SK-N-SH treated with all-trans-retinoic acid at 6 μM for 48 hours (cell line): ENCODE measurements at regions not wholly inside any gene's neighbourhood (a gene's known extent, or its start where the extent isn't known, plus 50 kb on each side); places are given as distances from the start of the nearest gene placed in this dataset.
A peak's percentile ranks its signal among the peaks of the same experiment; 100 is the strongest.

Source experiments
- ATAC-seq: fragments of 200-7000 bp; cut with Tn5 transposase; 3 replicates; pipeline ENCODE4 v1.9.1; 2020; ENCODE audit warnings: mild to moderate bottlenecking, moderate library complexity
- BACH2 ChIP-seq: fragments of 250-450 bp; sonication (Bioruptor Pico); IDR thresholded peaks from 2 replicates; pipeline ENCODE4 v1.9.0; 2021; ENCODE audit warnings: mild to moderate bottlenecking, borderline replicate concordance
- CSDC2 ChIP-seq: fragments of 250-450 bp; sonication (Bioruptor Pico); IDR thresholded peaks from 2 replicates; pipeline ENCODE4 v1.5.0; 2020; ENCODE audit warnings: mild to moderate bottlenecking, moderate library complexity
- ESRRG ChIP-seq: fragments of 250-450 bp; sonication (Bioruptor Pico); IDR thresholded peaks from 2 replicates; pipeline ENCODE4 v1.6.1; 2021; ENCODE audit warnings: mild to moderate bottlenecking
- ISL1 ChIP-seq: fragments of 250-450 bp; sonication (Bioruptor Pico); IDR thresholded peaks from 2 replicates; pipeline ENCODE4 v2.1.2; 2022; ENCODE audit warnings: mild to moderate bottlenecking, moderate library complexity
- OSR1 ChIP-seq: fragments of 250-450 bp; sonication (Bioruptor Pico); IDR thresholded peaks from 2 replicates; pipeline ENCODE4 v1.8.0; 2022; ENCODE audit warnings: moderate library complexity, mild to moderate bottlenecking, inconsistent platforms
- PPARA ChIP-seq: fragments of 250-450 bp; sonication (Bioruptor Pico); IDR thresholded peaks from 2 replicates; pipeline ENCODE4 v1.5.0; 2020; ENCODE audit warnings: mild to moderate bottlenecking, borderline replicate concordance
- SNAI2 ChIP-seq: fragments of 250-450 bp; sonication (Bioruptor Pico); IDR thresholded peaks from 2 replicates; pipeline ENCODE4 v1.5.0; 2020; ENCODE audit warnings: mild to moderate bottlenecking, moderate library complexity
- TCF4 ChIP-seq: fragments of 250-450 bp; sonication (Bioruptor Pico); IDR thresholded peaks from 2 replicates; pipeline ENCODE4 v1.8.0; 2021; ENCODE audit warnings: mild to moderate bottlenecking, moderate library complexity, borderline replicate concordance
- TOX ChIP-seq: fragments of 250-450 bp; sonication (Bioruptor Pico); IDR thresholded peaks from 2 replicates; pipeline ENCODE4 v1.8.0; 2021; ENCODE audit warnings: mild to moderate bottlenecking, moderate library complexity, borderline replicate concordance
- ZC3H10 ChIP-seq: fragments of 250-450 bp; sonication (Bioruptor Pico); IDR thresholded peaks from 2 replicates; pipeline ENCODE4 v1.5.1; 2021; ENCODE audit warnings: mild to moderate bottlenecking, moderate library complexity
- ZNF565 ChIP-seq: fragments of 450-650 bp; formaldehyde crosslinking; conservative IDR thresholded peaks from 2 replicates; pipeline ENCODE4 v1.5.0; 2020; ENCODE audit warnings: low read depth, mild to moderate bottlenecking, moderate library complexity
- ZNF70 ChIP-seq: fragments of 450-650 bp; formaldehyde crosslinking; IDR thresholded peaks from 2 replicates; pipeline ENCODE4 v1.5.0; 2020; ENCODE audit warnings: mild to moderate bottlenecking, moderate library complexity
- ZNF8 ChIP-seq: fragments of 450-650 bp; formaldehyde crosslinking; IDR thresholded peaks from 2 replicates; pipeline ENCODE4 v1.5.0; 2020; ENCODE audit warnings: mild to moderate bottlenecking, moderate library complexity
- TF ChIP-seq, protein P1 (sequence below): fragments of 250-450 bp; sonication (Bioruptor Pico); IDR thresholded peaks from 2 replicates; pipeline ENCODE4 v1.8.0; 2021; ENCODE audit warnings: low read depth, mild to moderate bottlenecking, moderate library complexity, borderline replicate concordance
- TF ChIP-seq, protein P2 (sequence below): fragments of 250-450 bp; sonication (Bioruptor Pico); IDR thresholded peaks from 2 replicates; pipeline ENCODE4 v1.8.0; 2020; ENCODE audit warnings: mild to moderate bottlenecking, moderate library complexity, borderline replicate concordance
- TF ChIP-seq, protein P3 (sequence below): fragments of 250-450 bp; sonication (Bioruptor Pico); IDR thresholded peaks from 2 replicates; pipeline ENCODE4 v1.5.1; 2020; ENCODE audit warnings: low read depth, mild to moderate bottlenecking, moderate library complexity
- TF ChIP-seq, protein P4 (sequence below): fragments of 250-450 bp; sonication (Bioruptor Pico); IDR thresholded peaks from 2 replicates; pipeline ENCODE4 v1.5.1; 2021; ENCODE audit warnings: mild to moderate bottlenecking, moderate library complexity

DNA sequence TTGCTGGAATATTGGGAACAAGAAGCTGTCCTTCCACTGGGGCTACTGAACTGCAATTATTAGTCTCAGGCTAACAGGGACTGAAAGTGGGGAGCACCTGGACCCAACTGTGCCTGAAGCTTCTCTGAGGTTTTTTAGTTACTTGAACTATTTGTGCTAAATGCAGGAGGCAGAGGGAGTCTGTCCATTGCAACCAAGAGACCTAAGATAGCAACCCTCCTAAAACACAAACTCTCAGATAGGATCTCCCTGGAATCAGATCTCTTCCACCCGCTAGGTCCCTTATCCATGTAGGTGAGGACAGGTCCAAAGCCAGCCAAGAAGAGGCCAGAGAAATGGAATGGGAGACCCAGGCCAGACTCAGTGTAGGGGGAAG, 58.1 kb downstream of the NCOR2 start (continued):
- TF ChIP-seq, protein P1, sequence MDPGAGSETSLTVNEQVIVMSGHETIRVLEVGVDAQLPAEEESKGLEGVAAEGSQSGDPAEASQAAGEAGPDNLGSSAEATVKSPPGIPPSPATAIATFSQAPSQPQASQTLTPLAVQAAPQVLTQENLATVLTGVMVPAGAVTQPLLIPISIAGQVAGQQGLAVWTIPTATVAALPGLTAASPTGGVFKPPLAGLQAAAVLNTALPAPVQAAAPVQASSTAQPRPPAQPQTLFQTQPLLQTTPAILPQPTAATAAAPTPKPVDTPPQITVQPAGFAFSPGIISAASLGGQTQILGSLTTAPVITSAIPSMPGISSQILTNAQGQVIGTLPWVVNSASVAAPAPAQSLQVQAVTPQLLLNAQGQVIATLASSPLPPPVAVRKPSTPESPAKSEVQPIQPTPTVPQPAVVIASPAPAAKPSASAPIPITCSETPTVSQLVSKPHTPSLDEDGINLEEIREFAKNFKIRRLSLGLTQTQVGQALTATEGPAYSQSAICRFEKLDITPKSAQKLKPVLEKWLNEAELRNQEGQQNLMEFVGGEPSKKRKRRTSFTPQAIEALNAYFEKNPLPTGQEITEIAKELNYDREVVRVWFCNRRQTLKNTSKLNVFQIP (CRISPR knock-in tag), result no peak
- TF ChIP-seq SNAI2 (CRISPR knock-in tag), result no peak
- no peak for TF ChIP-seq CSDC2 (CRISPR knock-in tag)
- no peak for TF ChIP-seq OSR1 (CRISPR knock-in tag)

DNA sequence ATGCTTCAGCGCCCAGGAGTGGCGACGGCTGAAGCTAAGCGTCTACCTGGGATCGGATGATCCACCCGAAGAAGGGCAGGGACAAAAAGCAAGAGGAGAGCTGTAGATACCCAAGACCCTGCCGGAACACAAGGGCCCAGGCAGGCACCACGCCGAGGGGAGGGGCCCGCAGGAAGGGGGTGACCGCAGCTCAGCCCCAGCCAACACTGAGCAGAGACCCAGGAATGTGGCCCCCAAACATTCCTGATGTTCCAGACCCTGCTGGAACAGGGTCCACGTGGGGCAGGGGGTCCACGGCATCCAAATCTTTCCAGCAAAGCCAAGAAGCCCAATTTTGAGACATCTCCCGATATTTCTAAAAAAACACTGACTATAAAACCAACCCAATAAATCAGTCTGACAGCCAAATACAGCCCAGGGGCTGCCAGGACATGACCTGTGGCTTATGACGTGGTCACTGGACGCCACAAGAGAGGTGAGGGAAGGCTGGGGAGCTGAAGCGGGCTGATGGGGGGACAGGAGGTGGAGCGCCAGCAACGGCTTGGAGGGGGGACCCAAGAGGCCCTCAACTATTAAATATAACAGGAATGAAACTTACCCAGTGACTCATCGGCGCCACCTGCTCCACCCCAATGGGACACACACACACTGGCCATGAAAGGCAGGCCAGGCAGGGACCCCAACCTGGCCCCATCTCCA, 58.9 kb downstream of the NCOR2 start:
- no peak for ATAC-seq
- TF ChIP-seq ZNF8 (no peak), PPARA (CRISPR knock-in tag) (no peak), TCF4 (CRISPR knock-in tag) (no peak), CSDC2 (CRISPR knock-in tag) (no peak), ZC3H10 (no peak)
- TF ChIP-seq, protein P2, sequence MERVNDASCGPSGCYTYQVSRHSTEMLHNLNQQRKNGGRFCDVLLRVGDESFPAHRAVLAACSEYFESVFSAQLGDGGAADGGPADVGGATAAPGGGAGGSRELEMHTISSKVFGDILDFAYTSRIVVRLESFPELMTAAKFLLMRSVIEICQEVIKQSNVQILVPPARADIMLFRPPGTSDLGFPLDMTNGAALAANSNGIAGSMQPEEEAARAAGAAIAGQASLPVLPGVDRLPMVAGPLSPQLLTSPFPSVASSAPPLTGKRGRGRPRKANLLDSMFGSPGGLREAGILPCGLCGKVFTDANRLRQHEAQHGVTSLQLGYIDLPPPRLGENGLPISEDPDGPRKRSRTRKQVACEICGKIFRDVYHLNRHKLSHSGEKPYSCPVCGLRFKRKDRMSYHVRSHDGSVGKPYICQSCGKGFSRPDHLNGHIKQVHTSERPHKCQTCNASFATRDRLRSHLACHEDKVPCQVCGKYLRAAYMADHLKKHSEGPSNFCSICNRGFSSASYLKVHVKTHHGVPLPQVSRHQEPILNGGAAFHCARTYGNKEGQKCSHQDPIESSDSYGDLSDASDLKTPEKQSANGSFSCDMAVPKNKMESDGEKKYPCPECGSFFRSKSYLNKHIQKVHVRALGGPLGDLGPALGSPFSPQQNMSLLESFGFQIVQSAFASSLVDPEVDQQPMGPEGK (CRISPR knock-in tag), result no peak

DNA sequence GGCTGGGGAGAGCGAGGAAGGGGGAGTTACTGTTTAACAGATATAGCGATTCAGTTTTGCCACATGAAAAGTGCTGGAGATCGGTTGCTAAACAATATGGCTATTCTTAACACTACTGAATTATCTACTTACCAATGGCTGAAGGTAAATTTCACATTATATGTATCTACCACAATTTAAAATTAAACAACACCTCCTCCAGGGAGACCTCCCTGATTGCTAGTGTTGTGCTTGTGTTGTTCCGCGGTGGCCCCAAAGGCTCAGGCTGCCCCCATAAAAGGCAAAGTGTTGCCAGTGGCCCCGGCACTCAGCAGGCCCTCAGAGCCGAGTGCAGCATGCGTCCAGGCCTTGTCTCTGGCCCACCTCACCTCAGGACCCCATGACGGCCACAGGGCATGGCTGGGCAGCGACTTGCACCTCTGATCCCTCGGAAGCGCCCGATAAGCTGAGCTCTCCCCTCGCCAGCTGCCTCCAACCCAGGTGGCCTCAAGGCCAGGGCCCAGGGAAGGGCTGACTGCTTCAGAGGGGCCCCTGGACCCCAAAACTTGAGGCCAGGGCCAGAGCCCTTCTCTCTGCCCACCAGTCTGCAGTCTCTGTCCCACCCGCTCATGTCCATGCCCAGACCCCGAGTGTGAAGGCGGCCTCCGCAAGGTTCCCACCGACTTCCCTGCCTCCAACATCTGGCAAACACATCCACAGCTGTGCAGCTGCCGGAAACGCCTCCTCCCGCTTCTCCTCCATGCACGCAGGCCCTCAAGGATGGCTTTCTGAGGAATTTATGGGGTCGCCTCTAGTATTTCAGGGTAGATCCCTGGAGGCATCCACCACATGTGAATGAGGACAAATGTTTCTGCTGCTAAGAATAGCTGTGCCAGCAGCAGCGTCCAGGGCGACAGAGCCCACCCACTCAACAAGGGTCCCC, 60.0 kb downstream of the NCOR2 start:
- peak; percentile 19; the same call in 1 of the 2 replicates for TF ChIP-seq TCF4 (CRISPR knock-in tag)
- 0 out of 2 replicates have a peak, but pooled peaks have one; percentile 11 for TF ChIP-seq ZNF70 (CRISPR knock-in tag)
- TF ChIP-seq CSDC2 (CRISPR knock-in tag), result no peak
- no peak for ATAC-seq

DNA sequence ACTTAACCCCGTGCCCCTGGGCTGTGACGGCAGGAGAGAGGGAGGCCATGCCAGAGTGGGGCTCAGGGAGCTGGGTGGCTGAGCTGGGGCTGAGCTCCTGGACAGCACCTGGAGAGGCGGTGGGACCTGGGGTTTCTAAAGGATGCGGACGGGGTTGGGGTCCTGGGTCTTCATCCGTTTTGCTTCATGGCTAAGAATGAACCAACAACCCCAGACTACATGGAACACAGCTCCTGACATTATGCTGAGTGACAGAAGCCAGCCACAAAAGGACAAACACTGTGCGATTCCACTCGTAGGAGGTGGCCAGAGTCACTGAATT, 60.6 kb downstream of the NCOR2 start:
- no peak for TF ChIP-seq TOX (CRISPR knock-in tag)
- TF ChIP-seq ZNF8, result no peak
- no peak for TF ChIP-seq OSR1 (CRISPR knock-in tag)
- TF ChIP-seq, protein P3, sequence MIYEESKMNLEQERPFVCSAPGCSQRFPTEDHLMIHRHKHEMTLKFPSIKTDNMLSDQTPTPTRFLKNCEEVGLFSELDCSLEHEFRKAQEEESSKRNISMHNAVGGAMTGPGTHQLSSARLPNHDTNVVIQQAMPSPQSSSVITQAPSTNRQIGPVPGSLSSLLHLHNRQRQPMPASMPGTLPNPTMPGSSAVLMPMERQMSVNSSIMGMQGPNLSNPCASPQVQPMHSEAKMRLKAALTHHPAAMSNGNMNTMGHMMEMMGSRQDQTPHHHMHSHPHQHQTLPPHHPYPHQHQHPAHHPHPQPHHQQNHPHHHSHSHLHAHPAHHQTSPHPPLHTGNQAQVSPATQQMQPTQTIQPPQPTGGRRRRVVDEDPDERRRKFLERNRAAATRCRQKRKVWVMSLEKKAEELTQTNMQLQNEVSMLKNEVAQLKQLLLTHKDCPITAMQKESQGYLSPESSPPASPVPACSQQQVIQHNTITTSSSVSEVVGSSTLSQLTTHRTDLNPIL, result no peak
- TF ChIP-seq, protein P1 (CRISPR knock-in tag), result no peak
- no peak for TF ChIP-seq ZNF70 (CRISPR knock-in tag)
- no peak for TF ChIP-seq ESRRG (CRISPR knock-in tag)
- no peak for TF ChIP-seq ZNF565 (CRISPR knock-in tag)
- TF ChIP-seq CSDC2 (CRISPR knock-in tag), result no peak
- TF ChIP-seq ISL1 (CRISPR knock-in tag), result no peak
- no peak for TF ChIP-seq SNAI2 (CRISPR knock-in tag)
- TF ChIP-seq BACH2 (CRISPR knock-in tag), result no peak
- TF ChIP-seq, protein P4, sequence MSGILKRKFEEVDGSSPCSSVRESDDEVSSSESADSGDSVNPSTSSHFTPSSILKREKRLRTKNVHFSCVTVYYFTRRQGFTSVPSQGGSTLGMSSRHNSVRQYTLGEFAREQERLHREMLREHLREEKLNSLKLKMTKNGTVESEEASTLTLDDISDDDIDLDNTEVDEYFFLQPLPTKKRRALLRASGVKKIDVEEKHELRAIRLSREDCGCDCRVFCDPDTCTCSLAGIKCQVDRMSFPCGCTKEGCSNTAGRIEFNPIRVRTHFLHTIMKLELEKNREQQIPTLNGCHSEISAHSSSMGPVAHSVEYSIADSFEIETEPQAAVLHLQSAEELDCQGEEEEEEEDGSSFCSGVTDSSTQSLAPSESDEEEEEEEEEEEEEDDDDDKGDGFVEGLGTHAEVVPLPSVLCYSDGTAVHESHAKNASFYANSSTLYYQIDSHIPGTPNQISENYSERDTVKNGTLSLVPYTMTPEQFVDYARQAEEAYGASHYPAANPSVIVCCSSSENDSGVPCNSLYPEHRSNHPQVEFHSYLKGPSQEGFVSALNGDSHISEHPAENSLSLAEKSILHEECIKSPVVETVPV (CRISPR knock-in tag), result no peak
- ATAC-seq, result no peak
